HCT116 (cell line): ENCODE measurements at regions not wholly inside any gene's neighbourhood (a gene's known extent, or its start where the extent isn't known, plus 50 kb on each side); places are given as distances from the start of the nearest gene placed in this dataset.

ENCODE experiments used
- CTCF ChIP-seq, 3 experiments: fragments of 200-600 bp in 1 of 3; sonication (generic) in 1 of 3; IDR thresholded peaks in 2 of 3; conservative IDR thresholded peaks in 1 of 3; 2 replicates each; pipeline ENCODE4 v1.5.1; 2012 to 2017; ENCODE audit warnings: low read depth in 2 of 3, low read length in 2 of 3, antibody characterized with exemption in 1 of 3, borderline replicate concordance in 1 of 3, control low read depth in 1 of 3, mild to moderate bottlenecking in 1 of 3, mixed read lengths in 1 of 3, mixed run types in 1 of 3, moderate library complexity in 1 of 3; ENCODE audit not compliant: insufficient read depth in 1 of 3
- JUND ChIP-seq: IDR thresholded peaks from 2 replicates; pipeline ENCODE4 v1.6.1; 2012
- POLR2A ChIP-seq: IDR thresholded peaks from 2 replicates; pipeline ENCODE4 v1.7.0; 2011; ENCODE audit warnings: borderline replicate concordance; ENCODE audit not compliant: insufficient read depth, insufficient read length; ENCODE audit errors: extremely low read depth
- SIN3A ChIP-seq: IDR thresholded peaks from 2 replicates; pipeline ENCODE4 v1.6.1; 2012; ENCODE audit warnings: low read depth

GRCh38 chr18:75898651-75899050, 471.1 kb upstream of the SMIM21 start:
- TF ChIP-seq CTCF (IDR thresholded peaks at IDR 0.05 in 2 of 3, conservative IDR thresholded peaks at IDR 0.05 in 1 of 3; ENCODE audit: borderline replicate concordance in 1 of 3, insufficient read depth in 1 of 3, low read depth in 2 of 3, low read length in 2 of 3), result no peak
- no peak for TF ChIP-seq SIN3A
- TF ChIP-seq POLR2A, result no peak
- no peak for TF ChIP-seq JUND
